ENCODE measurements at regions not wholly inside any gene's neighbourhood (a gene's known extent, or its start where the extent isn't known, plus 50 kb on each side); places are given as distances from the start of the nearest gene placed in this dataset.

GRCh38 chr2:184215745-184216144, 382.6 kb upstream of the ZNF804A start:
- no peaks in the 10 kb centered on the region for H3K27me3 ChIP-seq (ENCODE audit: insufficient read depth, low read length)
- no peaks in the 10 kb centered on the region for H3K4me1 ChIP-seq (ENCODE audit: control insufficient read depth in 1 of 2, insufficient read depth in 2 of 2, low read length in 2 of 2)
- no peak for ATAC-seq
- no peaks in the 10 kb centered on the region for H3K79me2 ChIP-seq (ENCODE audit: insufficient read depth, low read length)
- no peaks in the 10 kb centered on the region for H4K20me1 ChIP-seq (ENCODE audit: insufficient read depth)
- H3K27ac ChIP-seq (ENCODE audit: low read depth, low read length), result no peak overlapping the region
- ChIA-PET POLR2A (no interaction called here), CTCF (no interaction called here), RAD21 (ENCODE audit: low non-redundant PET in 1 of 2, low total read pairs in 2 of 2, uncharacterized antibody in 2 of 2, unreplicated experiment in 2 of 2) (no interaction called here)
- H3K9me2 ChIP-seq (ENCODE audit: insufficient read depth), result no peaks in the 10 kb centered on the region
- H3K36me3 ChIP-seq (ENCODE audit: control insufficient read depth in 1 of 2, insufficient read depth in 2 of 2, low read length in 2 of 2), result no peaks in the 10 kb centered on the region
- DNase-seq (ENCODE audit: low read depth, low spot score), result no peak
- no peak overlapping the region for H3K9ac ChIP-seq (ENCODE audit: low read length)
- H3K4me2 ChIP-seq (ENCODE audit: low read length), result no peak overlapping the region
- TF ChIP-seq CEBPB (IDR thresholded peaks at IDR 0.05; ENCODE audit: low read depth) (no peak), POLR2A (IDR thresholded peaks at IDR 0.05; ENCODE audit: borderline replicate concordance, extremely low read depth, insufficient read depth, insufficient read length) (no peak), CBX3 (IDR thresholded peaks at IDR 0.05; ENCODE audit: low read depth) (no peak), SIN3A (IDR thresholded peaks at IDR 0.05; ENCODE audit: low read depth) (no peak), SRF (IDR thresholded peaks at IDR 0.05; ENCODE audit: low read depth) (no peak), RAD21 (IDR thresholded peaks at IDR 0.05; ENCODE audit: low read depth) (no peak), EZH2phosphoT487 (IDR thresholded peaks at IDR 0.05; ENCODE audit: borderline replicate concordance) (no peak), ZFX (IDR thresholded peaks at IDR 0.05) (no peak)
- no peaks in the 10 kb centered on the region for H3K9me3 ChIP-seq (ENCODE audit: control insufficient read depth in 1 of 2, insufficient read depth in 1 of 2, low read depth in 1 of 2, low read length in 2 of 2)
- no peak overlapping the region for H2AFZ ChIP-seq (ENCODE audit: low read depth, low read length, poor library complexity, severe bottlenecking)
- no TSS peak for BruUV-seq (replicated peaks)
- no peak overlapping the region for H3K4me3 ChIP-seq (replicated peaks in 1 of 2; ENCODE audit: low read depth in 1 of 2, low read length in 2 of 2)
- intact Hi-C loops (cut with micrococcal nuclease), result no loop called here

GRCh38 chr2:184256611-184257010, 341.7 kb upstream of the ZNF804A start:
- no peak for ATAC-seq
- Histone ChIP-seq H4K20me1 (ENCODE audit: insufficient read depth) (no peaks in the 10 kb centered on the region), H3K36me3 (ENCODE audit: control insufficient read depth in 1 of 2, insufficient read depth in 2 of 2, low read length in 2 of 2) (no peaks in the 10 kb centered on the region), H3K79me2 (ENCODE audit: insufficient read depth, low read length) (no peaks in the 10 kb centered on the region), H3K27ac (ENCODE audit: low read depth, low read length) (no peak overlapping the region), H3K27me3 (ENCODE audit: insufficient read depth, low read length) (no peaks in the 10 kb centered on the region), H3K9me3 (ENCODE audit: control insufficient read depth in 1 of 2, insufficient read depth in 1 of 2, low read depth in 1 of 2, low read length in 2 of 2) (no peaks in the 10 kb centered on the region), H3K4me2 (ENCODE audit: low read length) (no peak overlapping the region), H3K4me3 (replicated peaks in 1 of 2; ENCODE audit: low read depth in 1 of 2, low read length in 2 of 2) (no peak overlapping the region), H3K4me1 (ENCODE audit: control insufficient read depth in 1 of 2, insufficient read depth in 2 of 2, low read length in 2 of 2) (no peaks in the 10 kb centered on the region), H3K9ac (ENCODE audit: low read length) (no peak overlapping the region), H2AFZ (ENCODE audit: low read depth, low read length, poor library complexity, severe bottlenecking) (no peak overlapping the region), H3K9me2 (ENCODE audit: insufficient read depth) (no peaks in the 10 kb centered on the region; the same call in 1 of the 2 replicates)
- DNase-seq (ENCODE audit: low read depth, low spot score), result no peak
- BruUV-seq (replicated peaks), result no TSS peak
- intact Hi-C loops (cut with micrococcal nuclease), result no loop called here
- TF ChIP-seq ZFX (IDR thresholded peaks at IDR 0.05) (no peak), ATF3 (IDR thresholded peaks at IDR 0.05) (no peak), SP1 (IDR thresholded peaks at IDR 0.05; ENCODE audit: low read depth) (no peak), SIN3A (IDR thresholded peaks at IDR 0.05; ENCODE audit: low read depth) (no peak), TCF7L2 (IDR thresholded peaks at IDR 0.05; ENCODE audit: borderline replicate concordance, extremely low read depth, insufficient read depth, insufficient read length) (no peak), YY1 (IDR thresholded peaks at IDR 0.05; ENCODE audit: extremely low read depth, insufficient replicate concordance, low read depth, low read length) (no peak), RAD21 (IDR thresholded peaks at IDR 0.05; ENCODE audit: low read depth) (no peak), CEBPB (IDR thresholded peaks at IDR 0.05; ENCODE audit: low read depth) (no peak), EZH2phosphoT487 (IDR thresholded peaks at IDR 0.05; ENCODE audit: borderline replicate concordance) (no peak), ELF1 (IDR thresholded peaks at IDR 0.05; ENCODE audit: borderline replicate concordance, low read depth) (no peak), EGR1 (IDR thresholded peaks at IDR 0.05; ENCODE audit: low read depth) (no peak), CTCF (IDR thresholded peaks at IDR 0.05 in 2 of 3, conservative IDR thresholded peaks at IDR 0.05 in 1 of 3; ENCODE audit: borderline replicate concordance in 1 of 3, insufficient read depth in 1 of 3, low read depth in 2 of 3, low read length in 2 of 3) (no peak), JUND (IDR thresholded peaks at IDR 0.05) (no peak), ZNF274 (IDR thresholded peaks at IDR 0.05; ENCODE audit: low read depth, low read length) (no peak), POLR2A (IDR thresholded peaks at IDR 0.05; ENCODE audit: borderline replicate concordance, extremely low read depth, insufficient read depth, insufficient read length) (no peak), FOSL1 (IDR thresholded peaks at IDR 0.05; ENCODE audit: low read depth) (no peak)
- RAD21 ChIA-PET (ENCODE audit: low non-redundant PET in 1 of 2, low total read pairs in 2 of 2, uncharacterized antibody in 2 of 2, unreplicated experiment in 2 of 2), result no interaction called here
- CTCF ChIA-PET, result no interaction called here
- POLR2A ChIA-PET, result no interaction called here
